ENCODE measurements at regions not wholly inside any gene's neighbourhood (a gene's known extent, or its start where the extent isn't known, plus 50 kb on each side); places are given as distances from the start of the nearest gene placed in this dataset.

- no peak overlapping the region for H3K9ac ChIP-seq
- Mint-ChIP-seq H3K4me3 (no peak overlapping the region), H3K9me3 (no peaks in the 10 kb centered on the region), H3K36me3 (no peaks in the 10 kb centered on the region), H3K27ac (no peak overlapping the region), H3K4me1 (no peaks in the 10 kb centered on the region), H3K27me3 (ENCODE audit: insufficient read depth, low read depth) (peaks cover 9% of the 10 kb centered on the region)
- no peaks in the 10 kb centered on the region for H3F3A ChIP-seq (ENCODE audit: low read depth)
- peaks cover 29% of the 10 kb centered on the region for H3K4me1 ChIP-seq
- no peaks in the 10 kb centered on the region for H3K36me3 ChIP-seq
- no peak for TF ChIP-seq CTCF (IDR thresholded peaks at IDR 0.05)
- no peak for TF ChIP-seq EZH2phosphoT487 (IDR thresholded peaks at IDR 0.05)
- TF ChIP-seq EZH2 (IDR thresholded peaks at IDR 0.05), result no peak
- no peak overlapping the region for H3K4me2 ChIP-seq
- no peaks in the 10 kb centered on the region for H3K27me3 ChIP-seq
- no peaks in the 10 kb centered on the region for H3K79me2 ChIP-seq (ENCODE audit: low read depth)
- DNase-seq (ENCODE audit: low spot score), result no peak
- no peaks in the 10 kb centered on the region for H4K20me1 ChIP-seq (ENCODE audit: low read depth)
- H3K27ac ChIP-seq, result no peak overlapping the region
- H3K4me3 ChIP-seq, result no peak overlapping the region
- no peaks in the 10 kb centered on the region for H3K9me3 ChIP-seq (ENCODE audit: low read depth)
- H2AFZ ChIP-seq (replicated peaks), result no peak overlapping the region
These were observed 98.5 kb upstream of the NGF start for GRCh38 chr1:115436596-115436995.

GRCh38 chr1:115433483-115433882 is 95.4 kb upstream of the NGF start:
- H4K20me1 ChIP-seq (ENCODE audit: low read depth), result no peaks in the 10 kb centered on the region
- Mint-ChIP-seq H3K4me3 (no peak overlapping the region), H3K27me3 (ENCODE audit: insufficient read depth, low read depth) (peaks cover 7% of the 10 kb centered on the region), H3K36me3 (no peaks in the 10 kb centered on the region), H3K4me1 (no peaks in the 10 kb centered on the region), H3K9me3 (no peaks in the 10 kb centered on the region), H3K27ac (no peak overlapping the region)
- H3K36me3 ChIP-seq, result no peaks in the 10 kb centered on the region
- no peak overlapping the region for H3K9ac ChIP-seq
- H3K27ac ChIP-seq, result no peak overlapping the region
- H3K79me2 ChIP-seq (ENCODE audit: low read depth), result no peaks in the 10 kb centered on the region
- TF ChIP-seq CTCF (IDR thresholded peaks at IDR 0.05) (no peak), EZH2phosphoT487 (IDR thresholded peaks at IDR 0.05) (no peak), EZH2 (IDR thresholded peaks at IDR 0.05) (no peak)
- no peak overlapping the region for H3K4me2 ChIP-seq
- DNase-seq (ENCODE audit: low spot score), result no peak
- H3K9me3 ChIP-seq (ENCODE audit: low read depth), result no peaks in the 10 kb centered on the region
- peaks cover 29% of the 10 kb centered on the region for H3K4me1 ChIP-seq
- H3F3A ChIP-seq (ENCODE audit: low read depth), result no peaks in the 10 kb centered on the region
- no peak overlapping the region for H3K4me3 ChIP-seq
- H2AFZ ChIP-seq (replicated peaks), result no peak overlapping the region
- H3K27me3 ChIP-seq, result no peaks in the 10 kb centered on the region

GRCh38 chr1:115432061-115432460 is 94.0 kb upstream of the NGF start:
- no peaks in the 10 kb centered on the region for H3K9me3 ChIP-seq (ENCODE audit: low read depth)
- no peaks in the 10 kb centered on the region for H3F3A ChIP-seq (ENCODE audit: low read depth)
- no peaks in the 10 kb centered on the region for H3K79me2 ChIP-seq (ENCODE audit: low read depth)
- no peaks in the 10 kb centered on the region for H3K4me1 Mint-ChIP-seq
- no peak overlapping the region for H3K4me3 Mint-ChIP-seq
- no peak for DNase-seq (ENCODE audit: low spot score)
- peaks cover 8% of the 10 kb centered on the region for H3K27me3 Mint-ChIP-seq (ENCODE audit: insufficient read depth, low read depth)
- H2AFZ ChIP-seq (replicated peaks), result no peak overlapping the region
- H3K4me1 ChIP-seq, result peaks cover 16% of the 10 kb centered on the region
- no peaks in the 10 kb centered on the region for H3K36me3 ChIP-seq
- no peak overlapping the region for H3K4me3 ChIP-seq
- H4K20me1 ChIP-seq (ENCODE audit: low read depth), result no peaks in the 10 kb centered on the region
- no peaks in the 10 kb centered on the region for H3K9me3 Mint-ChIP-seq
- H3K9ac ChIP-seq, result no peak overlapping the region
- no peak overlapping the region for H3K27ac ChIP-seq
- H3K36me3 Mint-ChIP-seq, result no peaks in the 10 kb centered on the region
- no peak overlapping the region for H3K27ac Mint-ChIP-seq
- H3K27me3 ChIP-seq, result no peaks in the 10 kb centered on the region
- H3K4me2 ChIP-seq, result no peak overlapping the region
- no peak for TF ChIP-seq EZH2phosphoT487 (IDR thresholded peaks at IDR 0.05)
- TF ChIP-seq EZH2 (IDR thresholded peaks at IDR 0.05), result no peak

- no peaks in the 10 kb centered on the region for H3K9me3 ChIP-seq (ENCODE audit: low read depth)
- no peak overlapping the region for H3K4me3 ChIP-seq
- H3K4me3 Mint-ChIP-seq, result no peak overlapping the region
- no peak for DNase-seq (ENCODE audit: low spot score)
- H2AFZ ChIP-seq (replicated peaks), result no peak overlapping the region
- no peak overlapping the region for H3K27ac Mint-ChIP-seq
- peaks cover 3% of the 10 kb centered on the region for H3K4me1 ChIP-seq
- H3K36me3 ChIP-seq, result no peaks in the 10 kb centered on the region
- no peak for TF ChIP-seq EZH2 (IDR thresholded peaks at IDR 0.05)
- no peak for TF ChIP-seq CTCF (IDR thresholded peaks at IDR 0.05)
- no peak for TF ChIP-seq EZH2phosphoT487 (IDR thresholded peaks at IDR 0.05)
- H3K27me3 ChIP-seq, result no peaks in the 10 kb centered on the region
- no peaks in the 10 kb centered on the region for H3K36me3 Mint-ChIP-seq
- H3K9ac ChIP-seq, result no peak overlapping the region
- no peaks in the 10 kb centered on the region for H3K79me2 ChIP-seq (ENCODE audit: low read depth)
- H3K27me3 Mint-ChIP-seq (ENCODE audit: insufficient read depth, low read depth), result peaks cover 8% of the 10 kb centered on the region
- H3K27ac ChIP-seq, result no peak overlapping the region
- H3K4me2 ChIP-seq, result no peak overlapping the region
- H3F3A ChIP-seq (ENCODE audit: low read depth), result no peaks in the 10 kb centered on the region
- H3K4me1 Mint-ChIP-seq, result no peaks in the 10 kb centered on the region
- H3K9me3 Mint-ChIP-seq, result no peaks in the 10 kb centered on the region
- H4K20me1 ChIP-seq (ENCODE audit: low read depth), result no peaks in the 10 kb centered on the region
These were observed 92.6 kb upstream of the NGF start for GRCh38 chr1:115430441-115431158.
